ENCODE measurements at regions not wholly inside any gene's neighbourhood (a gene's known extent, or its start where the extent isn't known, plus 50 kb on each side); places are given as distances from the start of the nearest gene placed in this dataset.
"Not testable (repeated sequence)": the region's sequence is repeated elsewhere in the genome, so short reads cannot be mapped to it uniquely, and the experiment has no call there.

GRCh38 chr20:48040491-48040890 is 255.2 kb upstream of the SULF2 start:
- in situ Hi-C loops (cut with MboI; ENCODE audit: low sequenced_read_pairs, unreplicated experiment): no loop called here
- TF ChIP-seq CTCF (IDR thresholded peaks at IDR 0.05; ENCODE audit: borderline replicate concordance, control extremely low read depth, extremely low read depth, insufficient read depth, missing control alignments): no peak
- DNase-seq (ENCODE audit: low spot score): no peak

GRCh38 chr20:48040051-48040450 is 254.8 kb upstream of the SULF2 start:
- in situ Hi-C loops (cut with MboI; ENCODE audit: low sequenced_read_pairs, unreplicated experiment): no loop called here
- TF ChIP-seq CTCF (IDR thresholded peaks at IDR 0.05; ENCODE audit: borderline replicate concordance, control extremely low read depth, extremely low read depth, insufficient read depth, missing control alignments): no peak
- DNase-seq (ENCODE audit: low spot score): no peak

GRCh38 chr20:48039514-48039913 is 254.2 kb upstream of the SULF2 start:
- TF ChIP-seq CTCF (IDR thresholded peaks at IDR 0.05; ENCODE audit: borderline replicate concordance, control extremely low read depth, extremely low read depth, insufficient read depth, missing control alignments): no peak
- no peak for DNase-seq (ENCODE audit: low spot score)
- in situ Hi-C loops (cut with MboI; ENCODE audit: low sequenced_read_pairs, unreplicated experiment): no loop called here

DNA sequence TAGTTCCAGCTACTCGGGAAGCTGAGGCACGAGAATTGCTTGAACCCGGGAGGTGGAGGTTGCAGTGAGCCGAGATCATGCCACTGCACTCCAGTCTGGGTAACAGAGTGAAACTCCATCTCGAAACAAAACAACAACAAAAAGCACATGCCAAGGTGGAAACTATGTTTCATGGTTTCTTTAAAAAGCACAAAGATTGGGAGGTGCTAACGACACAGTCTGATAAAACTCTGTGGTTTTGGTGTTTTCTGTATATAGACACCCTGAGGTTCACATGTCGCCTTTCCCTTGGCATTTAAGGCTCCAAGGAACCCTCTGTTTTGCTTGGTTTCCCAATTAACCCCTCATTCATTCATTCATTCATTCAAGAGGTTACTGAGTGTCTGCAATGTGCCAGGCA is 253.4 kb upstream of the SULF2 start:
- TF ChIP-seq CTCF (IDR thresholded peaks at IDR 0.05; ENCODE audit: borderline replicate concordance, control extremely low read depth, extremely low read depth, insufficient read depth, missing control alignments): no peak
- in situ Hi-C loops (cut with MboI; ENCODE audit: low sequenced_read_pairs, unreplicated experiment): no loop called here
- DNase-seq (ENCODE audit: low spot score): peak; percentile 42

GRCh38 chr20:48037798-48038197 is 252.5 kb upstream of the SULF2 start:
- DNase-seq (ENCODE audit: low spot score); in situ Hi-C loops (cut with MboI; ENCODE audit: low sequenced_read_pairs, unreplicated experiment): not testable (repeated sequence)

GRCh38 chr20:48035961-48036731 is 250.9 kb upstream of the SULF2 start:
- no peak for TF ChIP-seq CTCF (IDR thresholded peaks at IDR 0.05; ENCODE audit: borderline replicate concordance, control extremely low read depth, extremely low read depth, insufficient read depth, missing control alignments)
- in situ Hi-C loops (cut with MboI; ENCODE audit: low sequenced_read_pairs, unreplicated experiment): no loop called here

DNA sequence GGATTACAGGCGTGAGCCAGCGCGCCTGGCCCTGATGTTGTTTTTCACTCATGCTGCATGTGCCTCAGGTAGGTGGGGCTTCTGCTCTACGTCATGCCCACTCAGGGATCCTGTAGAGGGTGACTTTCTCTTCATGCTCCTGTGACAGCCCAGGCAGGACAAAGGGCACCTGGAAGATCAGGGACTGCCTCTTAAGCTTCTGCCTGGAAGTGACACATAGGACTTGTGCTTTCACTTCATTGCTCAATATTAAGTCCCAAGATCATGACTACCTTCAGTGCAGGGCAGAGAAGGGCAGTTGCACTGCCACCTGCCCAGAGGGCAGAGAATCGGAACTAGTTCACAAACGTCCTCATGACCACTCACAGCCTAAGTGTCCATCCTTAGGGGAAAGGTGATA is 249.5 kb upstream of the SULF2 start:
- in situ Hi-C loops (cut with MboI; ENCODE audit: low sequenced_read_pairs, unreplicated experiment): no loop called here
- no peak for TF ChIP-seq CTCF (IDR thresholded peaks at IDR 0.05; ENCODE audit: borderline replicate concordance, control extremely low read depth, extremely low read depth, insufficient read depth, missing control alignments)
- DNase-seq (ENCODE audit: low spot score): no peak

More at GRCh38 chr20:48035961-48036731, 250.9 kb upstream of the SULF2 start:
- DNase-seq (ENCODE audit: low spot score): no peak

DNA sequence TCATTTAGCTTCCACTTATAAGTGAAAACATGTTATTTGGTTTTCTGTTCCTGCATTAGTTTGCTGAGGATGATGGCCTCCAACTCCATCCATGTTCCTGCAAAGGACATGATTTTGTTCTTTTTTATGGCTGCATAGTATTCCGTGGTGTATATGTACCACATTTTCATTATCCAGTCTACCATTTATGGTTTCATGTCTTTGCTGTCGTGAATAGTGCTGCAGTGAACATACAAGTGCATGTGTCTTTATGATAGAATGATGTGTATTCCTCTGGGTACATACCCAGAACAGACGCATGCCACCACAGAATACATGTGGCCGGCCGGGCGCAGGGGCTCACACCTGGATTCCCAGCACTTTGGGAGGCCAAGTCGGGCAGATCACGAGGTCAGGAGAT is 247.7 kb upstream of the SULF2 start:
- in situ Hi-C loops (cut with MboI; ENCODE audit: low sequenced_read_pairs, unreplicated experiment); DNase-seq (ENCODE audit: low spot score): not testable (repeated sequence)
